H1 (cell line): ENCODE measurements at regions not wholly inside any gene's neighbourhood (a gene's known extent, or its start where the extent isn't known, plus 50 kb on each side); places are given as distances from the start of the nearest gene placed in this dataset.

Experiments
- CTCF ChIA-PET: fragments of 300-600 bp; sonication (Branson Sonifier 250); formaldehyde crosslinking; loops from one replicate; lab custom pipeline; 2021; ENCODE audit not compliant: partially characterized antibody; lab: Charles Lee
- POLR2A ChIA-PET: fragments of 300-600 bp; sonication (Branson Sonifier 250); formaldehyde crosslinking; loops from one replicate; lab custom pipeline; 2021; ENCODE audit warnings: inconsistent platforms; ENCODE audit not compliant: partially characterized antibody; lab: Charles Lee
- DNase-seq, 2 experiments: peaks; one replicate each; pipeline versions ENCODE4 v3.0.0 to v3.0.0-alpha.2; 2010 to 2022; ENCODE audit warnings: low spot score in 2 of 2, low read depth in 1 of 2, mixed read lengths in 1 of 2
- FAIRE-seq: peaks from 2 replicates; lab custom pipeline; 2011; peaks lifted over from hg19 to GRCh38; lab: Jason Lieb, UNC
- H2AFZ ChIP-seq: 2 replicates; pipeline ENCODE4 v1.8.1; 2012; ENCODE audit warnings: low read length, inconsistent platforms
- H2AK5ac ChIP-seq: 2 replicates; pipeline ENCODE4 v1.6.1; 2013; ENCODE audit warnings: low read depth, low read length
- H2BK120ac ChIP-seq: replicated peaks from 2 replicates; pipeline ENCODE3; 2013; ENCODE audit warnings: low read depth, low read length, inconsistent platforms
- H2BK12ac ChIP-seq: 2 replicates; pipeline ENCODE4 v1.6.1; 2013; ENCODE audit warnings: low read depth, low read length
- H2BK15ac ChIP-seq: 2 replicates; pipeline ENCODE4 v1.6.1; 2013; ENCODE audit warnings: low read length
- H2BK20ac ChIP-seq: 2 replicates; pipeline ENCODE4 v1.6.1; 2013; ENCODE audit warnings: low read length
- H2BK5ac ChIP-seq: 2 replicates; pipeline ENCODE4 v1.6.1; 2013; ENCODE audit warnings: low read depth, low read length
- H3K14ac ChIP-seq: 2 replicates; pipeline ENCODE4 v1.6.1; 2013; ENCODE audit warnings: inconsistent platforms; ENCODE audit not compliant: insufficient read length
- H3K18ac ChIP-seq: 2 replicates; pipeline ENCODE4 v1.6.1; 2013; ENCODE audit warnings: low read length; ENCODE audit errors: extremely low read depth
- H3K23ac ChIP-seq: 2 replicates; pipeline ENCODE4 v1.6.1; 2013; ENCODE audit warnings: inconsistent platforms; ENCODE audit not compliant: insufficient read length
- H3K23me2 ChIP-seq: 2 replicates; pipeline ENCODE4 v1.6.1; 2013; ENCODE audit warnings: low read depth, low read length
- H3K27ac ChIP-seq: 2 replicates; pipeline ENCODE4 v1.6.1; 2011; ENCODE audit warnings: low read depth, low read length, inconsistent platforms
- H3K27me3 ChIP-seq, 4 experiments: replicated peaks in 1 of 4; 1 replicate in 1 of 4; 2 replicates in 3 of 4; pipeline versions ENCODE4 v1.6.1 to v1.8.1; 2011 to 2013; ENCODE audit warnings: low read length in 3 of 4, mild to moderate bottlenecking in 3 of 4, inconsistent platforms in 2 of 4, mixed read lengths in 2 of 4, moderate library complexity in 1 of 4; ENCODE audit not compliant: control insufficient read depth in 3 of 4, insufficient read depth in 3 of 4; ENCODE audit errors: extremely low read depth in 1 of 4
- H3K36me3 ChIP-seq, 4 experiments: 2 replicates each; pipeline versions ENCODE4 v1.6.1 to v1.8.1; 2011 to 2013; ENCODE audit warnings: mild to moderate bottlenecking in 4 of 4, low read length in 3 of 4, moderate library complexity in 2 of 4, control low read depth in 1 of 4, inconsistent platforms in 1 of 4; ENCODE audit not compliant: insufficient read depth in 4 of 4, control insufficient read depth in 2 of 4
- H3K4ac ChIP-seq: replicated peaks from 2 replicates; pipeline ENCODE3; 2013; ENCODE audit warnings: low read length, low read depth, mixed read lengths, inconsistent platforms; ENCODE audit not compliant: insufficient read length
- H3K4me1 ChIP-seq, 4 experiments: replicated peaks in 1 of 4; 1 replicate in 1 of 4; 2 replicates in 3 of 4; pipeline versions ENCODE4 v1.6.1 to v1.8.1; 2011 to 2013; ENCODE audit warnings: low read length in 3 of 4, inconsistent platforms in 2 of 4, mixed read lengths in 1 of 4; ENCODE audit not compliant: insufficient read depth in 4 of 4, control insufficient read depth in 3 of 4
- H3K4me2 ChIP-seq, 2 experiments: 2 replicates each; pipeline versions ENCODE4 v1.6.1 to v1.8.1; 2011 to 2013; ENCODE audit warnings: low read depth in 2 of 2, low read length in 2 of 2, control low read depth in 1 of 2, inconsistent platforms in 1 of 2, mild to moderate bottlenecking in 1 of 2; ENCODE audit not compliant: insufficient read depth in 1 of 2
- H3K4me3 ChIP-seq, 4 experiments: fragments of 200-600, 300-600 bp in 1 of 4; sonication (generic), shearing (Covaris generic), sonication (Bioruptor Twin) in 1 of 4; 2 replicates each; pipeline versions ENCODE4 v1.5.1 to v1.8.1; 2011 to 2016; ENCODE audit warnings: low read length in 4 of 4, low read depth in 3 of 4, control low read depth in 2 of 4, inconsistent platforms in 2 of 4, mild to moderate bottlenecking in 2 of 4, mixed read lengths in 1 of 4, moderate library complexity in 1 of 4; ENCODE audit not compliant: insufficient read depth in 2 of 4; ENCODE audit errors: extremely low read depth in 1 of 4
- H3K56ac ChIP-seq: replicated peaks from 2 replicates; pipeline ENCODE3; 2013; ENCODE audit warnings: low read depth, mild to moderate bottlenecking, mixed read lengths, low read length, inconsistent platforms; ENCODE audit not compliant: insufficient read length
- H3K79me1 ChIP-seq: 2 replicates; pipeline ENCODE4 v1.6.1; 2013; ENCODE audit warnings: low read depth, low read length, control low read depth
- H3K79me2 ChIP-seq, 2 experiments: 2 replicates each; pipeline versions ENCODE4 v1.6.1 to v1.8.1; 2012 to 2013; ENCODE audit warnings: low read length in 2 of 2, mild to moderate bottlenecking in 2 of 2, inconsistent platforms in 1 of 2; ENCODE audit not compliant: insufficient read depth in 2 of 2, control insufficient read depth in 1 of 2
- H3K9ac ChIP-seq, 4 experiments: replicated peaks in 1 of 4; 1 replicate in 1 of 4; 2 replicates in 3 of 4; pipeline versions ENCODE4 v1.6.1 to v1.8.1; 2011 to 2013; ENCODE audit warnings: low read depth in 3 of 4, low read length in 3 of 4, control low read depth in 2 of 4, mild to moderate bottlenecking in 2 of 4, moderate library complexity in 2 of 4, inconsistent platforms in 1 of 4; ENCODE audit errors: extremely low read depth in 1 of 4
- H3K9me3 ChIP-seq, 2 experiments: 2 replicates each; pipeline versions ENCODE4 v1.6.1 to v1.8.1; 2012 to 2013; ENCODE audit warnings: mild to moderate bottlenecking in 2 of 2, moderate library complexity in 2 of 2, control low read depth in 1 of 2, inconsistent platforms in 1 of 2, low read depth in 1 of 2, low read length in 1 of 2, mixed read lengths in 1 of 2; ENCODE audit not compliant: insufficient read depth in 2 of 2
- H4K20me1 ChIP-seq, 2 experiments: replicated peaks in 1 of 2; 2 replicates each; pipeline versions ENCODE3 to v1.8.1; 2011 to 2013; ENCODE audit warnings: inconsistent platforms in 2 of 2, low read length in 2 of 2, mild to moderate bottlenecking in 1 of 2; ENCODE audit not compliant: insufficient read depth in 2 of 2, control insufficient read depth in 1 of 2
- H4K5ac ChIP-seq: 2 replicates; pipeline ENCODE4 v1.6.1; 2013; ENCODE audit warnings: low read length, low read depth, mixed read lengths, inconsistent platforms; ENCODE audit not compliant: insufficient read length
- H4K8ac ChIP-seq: 2 replicates; pipeline ENCODE4 v1.8.0; 2013; ENCODE audit warnings: mild to moderate bottlenecking, moderate library complexity, low read length, inconsistent platforms; ENCODE audit not compliant: insufficient read depth; ENCODE audit errors: extremely low read depth
- H4K91ac ChIP-seq: replicated peaks from 2 replicates; pipeline ENCODE3; 2013; ENCODE audit warnings: low read length, mixed read lengths, inconsistent platforms; ENCODE audit not compliant: insufficient read length
- CBX5 ChIP-seq: fragments of 300-800, 300-1000 bp; sonication (generic); IDR thresholded peaks from 2 replicates; pipeline ENCODE4 v1.7.1; 2016; ENCODE audit warnings: antibody characterized with exemption, low read length, low read depth
- CBX8 ChIP-seq: fragments of 300-800, 300-1000 bp; sonication (generic); IDR thresholded peaks from 2 replicates; pipeline ENCODE4 v1.7.1; 2016; ENCODE audit warnings: low read depth, low read length, borderline replicate concordance
- CEBPB ChIP-seq: IDR thresholded peaks from 2 replicates; pipeline ENCODE4 v1.6.1; 2012; ENCODE audit warnings: low read depth, low read length
- KDM4A ChIP-seq: IDR thresholded peaks from one replicate; pipeline ENCODE4 v1.7.1; 2012; ENCODE audit warnings: low read depth, mild to moderate bottlenecking, moderate library complexity, low read length, inconsistent platforms; ENCODE audit not compliant: severe bottlenecking
- NRF1 ChIP-seq: IDR thresholded peaks from 2 replicates; pipeline ENCODE4 v1.6.1; 2011; ENCODE audit warnings: mild to moderate bottlenecking, low read depth, low read length, improper control_type of control experiment
- POLR2AphosphoS5 ChIP-seq: IDR thresholded peaks from 2 replicates; pipeline ENCODE4 v1.6.1; 2011; ENCODE audit warnings: low read depth, low read length
- RNF2 ChIP-seq: fragments of 200-900, 300-1000 bp; sonication (generic); IDR thresholded peaks from 2 replicates; pipeline ENCODE4 v1.7.1; 2016; ENCODE audit warnings: borderline replicate concordance, low read depth, mild to moderate bottlenecking, antibody characterized with exemption, low read length; ENCODE audit not compliant: poor library complexity, severe bottlenecking; ENCODE audit errors: missing control alignments
- TCF12 ChIP-seq: IDR thresholded peaks from 2 replicates; pipeline ENCODE4 v1.6.1; 2011; ENCODE audit warnings: low read depth, mild to moderate bottlenecking, low read length
- YY1 ChIP-seq: IDR thresholded peaks from 2 replicates; pipeline ENCODE4 v1.6.1; 2011; ENCODE audit warnings: low read depth, mild to moderate bottlenecking, low read length
- WGBS, 2 experiments: shearing (Covaris generic) in 1 of 2; methylation state at CpG; one replicate each; pipeline versions ENCODE4 v1.1.6 to v1.1.7; 2013 to 2015; ENCODE audit warnings: low lambda C conversion rate in 2 of 2, mixed read lengths in 2 of 2, inconsistent platforms in 1 of 2, low coverage in 1 of 2, missing lambda C conversion rate in 1 of 2; ENCODE audit not compliant: insufficient replicate concordance in 2 of 2, insufficient coverage in 1 of 2, insufficient read length in 1 of 2; ENCODE audit errors: extremely low coverage in 1 of 2, missing lambda C conversion rate in 1 of 2; 5-methylcytosine and 5-hydroxymethylcytosine counted together

DNA sequence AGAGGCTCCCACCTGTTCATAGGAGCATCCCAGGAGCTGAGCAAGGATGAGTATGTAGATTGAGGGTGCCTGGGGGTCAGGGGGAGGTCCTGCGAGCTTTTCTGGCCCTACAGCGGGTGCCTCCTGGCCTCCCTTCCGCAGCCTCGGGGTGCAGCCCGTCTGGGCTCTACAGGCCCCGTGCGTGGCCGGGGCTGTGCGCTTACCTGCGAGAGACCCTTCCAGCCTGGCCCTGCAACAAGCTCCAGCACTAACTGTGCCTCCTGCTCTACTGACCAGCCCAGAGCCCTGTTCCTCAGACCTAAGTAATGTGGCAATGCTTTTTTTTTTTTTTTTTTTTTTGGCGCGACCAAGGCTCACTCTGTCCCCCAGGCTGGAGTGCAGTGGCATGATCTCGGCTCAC is 1129.1 kb downstream of the BRD1 start:
- Histone ChIP-seq H3K4ac (no peak overlapping the region), H4K5ac (no peak overlapping the region), H3K9ac (no peak overlapping the region), H3K56ac (no peak overlapping the region), H3K27ac (no peak overlapping the region), H2BK5ac (no peak overlapping the region), H3K23me2 (peaks cover 11% of the 10 kb centered on the region; the same call in 1 of the 2 replicates), H3K4me2 (no peak overlapping the region), H2BK12ac (no peak overlapping the region), H4K91ac (no peak overlapping the region), H4K8ac (no peak overlapping the region), H3K9me3 (no peaks in the 10 kb centered on the region), H2BK20ac (no peak overlapping the region), H3K4me1 (peaks cover 0 to 8% (median 1%) of the 10 kb centered on the region in 4 experiments; a peak in 2 of 7 replicates), H3K79me1 (peaks cover 3% of the 10 kb centered on the region), H3K4me3 (no peak overlapping the region), H2AK5ac (no peak overlapping the region), H3K23ac (no peak overlapping the region), H2BK120ac (no peak overlapping the region), H4K20me1 (peaks cover 4 to 25% of the 10 kb centered on the region in 2 experiments)
- FAIRE-seq (no peak), DNase-seq (no peak)
- ChIA-PET CTCF (interaction anchor here (1.0 to 1.7 kb wide), 2 partner anchors 18 to 20 kb away, joined by 5 to 6 read pairs; no protein-coding TSS in a partner anchor), POLR2A (no interaction called here)
- WGBS, 2 experiments, result 91% methylated on average over 5 of the region's 13 CpGs; no CpG with 5 or more reads in 1 of the 2 experiments
- TF ChIP-seq YY1, result no peak
- no peak for TF ChIP-seq RNF2
- TF ChIP-seq CBX5, result no peak
- TF ChIP-seq NRF1, result no peak
- TF ChIP-seq POLR2AphosphoS5, result no peak
- no peak for TF ChIP-seq CEBPB
- no peak for TF ChIP-seq KDM4A
- TF ChIP-seq CBX8, result no peak
- TF ChIP-seq TCF12, result no peak
- TF ChIP-seq, all 59 proteins: peak for 0
- no peak overlapping the region for H2BK15ac ChIP-seq
- H2AFZ ChIP-seq, result no peak overlapping the region
- no peak overlapping the region for H3K14ac ChIP-seq
- H3K27me3 ChIP-seq, result no peaks in the 10 kb centered on the region; a peak in 1 of 7 replicates
- peaks cover 0 to 8% of the 10 kb centered on the region in 2 experiments; a peak in 3 of 4 replicates for H3K79me2 ChIP-seq
- no peak overlapping the region for H3K18ac ChIP-seq
- no peaks in the 10 kb centered on the region; a peak in 1 of 8 replicates for H3K36me3 ChIP-seq
